Lung (tissue), 11 donors: ENCODE measurements at regions not wholly inside any gene's neighbourhood (a gene's known extent, or its start where the extent isn't known, plus 50 kb on each side); places are given as distances from the start of the nearest gene placed in this dataset.

Source experiments
- ATAC-seq: fragments of 200-7000 bp; cut with Tn5 transposase; one replicate; pipeline ENCODE4 v1.9.1; 2020; ENCODE audit warnings: moderate number of reproducible peaks; ENCODE audit not compliant: insufficient read depth, low FRiP score
- DNase-seq, 3 donors: peaks; one replicate each; pipeline ENCODE4 v3.0.0-alpha.2; 2013 to 2017
- H3K27ac ChIP-seq, 2 donors: one replicate each; pipeline ENCODE4 v1.5.1; 2013; ENCODE audit warnings: mild to moderate bottlenecking in 2 of 2, moderate library complexity in 2 of 2, control low read depth in 1 of 2, inconsistent platforms in 1 of 2, low read depth in 1 of 2, low read length in 1 of 2
- H3K27me3 ChIP-seq, 3 donors: one replicate each; pipeline ENCODE4 v1.5.1; 2013; ENCODE audit warnings: low read length in 2 of 3; ENCODE audit not compliant: control insufficient read depth in 3 of 3, insufficient read depth in 3 of 3
- H3K36me3 ChIP-seq, 4 donors: one replicate each; pipeline ENCODE4 v1.5.1; 2013; ENCODE audit warnings: low read length in 4 of 4, mild to moderate bottlenecking in 1 of 4, moderate library complexity in 1 of 4; ENCODE audit not compliant: control insufficient read depth in 4 of 4, insufficient read depth in 4 of 4
- H3K4me1 ChIP-seq, 5 donors: one replicate each; pipeline ENCODE4 v1.5.1; 2013; ENCODE audit warnings: low read length in 5 of 5, mild to moderate bottlenecking in 2 of 5, moderate library complexity in 1 of 5; ENCODE audit not compliant: control insufficient read depth in 5 of 5, insufficient read depth in 5 of 5
- H3K4me3 ChIP-seq: one replicate; pipeline ENCODE4 v1.5.1; 2013; ENCODE audit warnings: mild to moderate bottlenecking, control low read depth, moderate library complexity
- H3K9ac ChIP-seq, 2 donors: one replicate each; pipeline ENCODE4 v1.5.1; 2013; ENCODE audit warnings: low read length in 2 of 2, control low read depth in 1 of 2; ENCODE audit not compliant: insufficient read depth in 1 of 2
- H3K9me3 ChIP-seq, 4 donors: one replicate each; pipeline ENCODE4 v1.5.1; 2013; ENCODE audit warnings: low read length in 3 of 4, mild to moderate bottlenecking in 1 of 4, moderate library complexity in 1 of 4; ENCODE audit not compliant: control insufficient read depth in 4 of 4, insufficient read depth in 3 of 4
- WGBS, 2 donors: extraction: QIAGEN DNeasy Blood & Tissue Kit; methylation state at CpG; one replicate each; pipeline ENCODE4 v1.1.7; 2013; 5-methylcytosine and 5-hydroxymethylcytosine counted together
- TF ChIP-seq, protein P1 (sequence below): IDR thresholded peaks from 2 replicates; pipeline ENCODE4 v1.5.1; 2012; ENCODE audit warnings: mild to moderate bottlenecking; ENCODE audit errors: control extremely low read depth, extremely low read depth
- donor health status: control.
- donor health status: control.
- donor health status: Bipolar disorder and iron deficiency.
- donor health status: healthy.
- donor health status: DM: yes; HTN: yes; CAD: no.

DNA sequence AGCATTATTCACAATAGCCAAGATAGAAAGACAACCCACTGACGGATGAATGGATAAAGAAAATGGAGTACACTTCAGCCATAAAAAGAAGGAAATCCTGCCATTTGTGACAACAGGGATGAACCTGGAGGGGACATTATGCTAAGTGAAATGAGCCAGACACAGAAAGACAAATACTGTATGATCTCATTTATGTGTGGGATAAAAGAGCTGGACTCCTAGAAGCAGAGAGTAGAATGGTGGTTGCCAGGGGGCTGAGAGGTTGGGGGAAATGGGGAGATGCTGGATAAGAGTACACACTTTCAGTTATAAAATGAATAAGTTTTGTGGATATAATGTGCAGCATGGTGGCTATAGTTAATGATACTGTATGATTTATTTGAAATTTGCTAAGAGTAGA lies 124.4 kb downstream of the SEC23IP start:
- Histone ChIP-seq H3K4me1 (no peaks in the 10 kb centered on the region), H3K9me3 (peaks cover 0 to 1% (median 0%) of the 10 kb centered on the region in 4 donors), H3K27ac (no peak overlapping the region), H3K9ac (no peak overlapping the region), H3K27me3 (peaks cover 0 to 8% (median 0%) of the 10 kb centered on the region in 3 donors), H3K36me3 (no peaks in the 10 kb centered on the region), H3K4me3 (no peak overlapping the region)
- 92 to 97% methylated on average over 1 of the region's 1 CpG for WGBS, 2 donors
- TF ChIP-seq, protein P1, sequence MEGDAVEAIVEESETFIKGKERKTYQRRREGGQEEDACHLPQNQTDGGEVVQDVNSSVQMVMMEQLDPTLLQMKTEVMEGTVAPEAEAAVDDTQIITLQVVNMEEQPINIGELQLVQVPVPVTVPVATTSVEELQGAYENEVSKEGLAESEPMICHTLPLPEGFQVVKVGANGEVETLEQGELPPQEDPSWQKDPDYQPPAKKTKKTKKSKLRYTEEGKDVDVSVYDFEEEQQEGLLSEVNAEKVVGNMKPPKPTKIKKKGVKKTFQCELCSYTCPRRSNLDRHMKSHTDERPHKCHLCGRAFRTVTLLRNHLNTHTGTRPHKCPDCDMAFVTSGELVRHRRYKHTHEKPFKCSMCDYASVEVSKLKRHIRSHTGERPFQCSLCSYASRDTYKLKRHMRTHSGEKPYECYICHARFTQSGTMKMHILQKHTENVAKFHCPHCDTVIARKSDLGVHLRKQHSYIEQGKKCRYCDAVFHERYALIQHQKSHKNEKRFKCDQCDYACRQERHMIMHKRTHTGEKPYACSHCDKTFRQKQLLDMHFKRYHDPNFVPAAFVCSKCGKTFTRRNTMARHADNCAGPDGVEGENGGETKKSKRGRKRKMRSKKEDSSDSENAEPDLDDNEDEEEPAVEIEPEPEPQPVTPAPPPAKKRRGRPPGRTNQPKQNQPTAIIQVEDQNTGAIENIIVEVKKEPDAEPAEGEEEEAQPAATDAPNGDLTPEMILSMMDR, result no peak
- no peak for DNase-seq
- no peak for ATAC-seq

DNA sequence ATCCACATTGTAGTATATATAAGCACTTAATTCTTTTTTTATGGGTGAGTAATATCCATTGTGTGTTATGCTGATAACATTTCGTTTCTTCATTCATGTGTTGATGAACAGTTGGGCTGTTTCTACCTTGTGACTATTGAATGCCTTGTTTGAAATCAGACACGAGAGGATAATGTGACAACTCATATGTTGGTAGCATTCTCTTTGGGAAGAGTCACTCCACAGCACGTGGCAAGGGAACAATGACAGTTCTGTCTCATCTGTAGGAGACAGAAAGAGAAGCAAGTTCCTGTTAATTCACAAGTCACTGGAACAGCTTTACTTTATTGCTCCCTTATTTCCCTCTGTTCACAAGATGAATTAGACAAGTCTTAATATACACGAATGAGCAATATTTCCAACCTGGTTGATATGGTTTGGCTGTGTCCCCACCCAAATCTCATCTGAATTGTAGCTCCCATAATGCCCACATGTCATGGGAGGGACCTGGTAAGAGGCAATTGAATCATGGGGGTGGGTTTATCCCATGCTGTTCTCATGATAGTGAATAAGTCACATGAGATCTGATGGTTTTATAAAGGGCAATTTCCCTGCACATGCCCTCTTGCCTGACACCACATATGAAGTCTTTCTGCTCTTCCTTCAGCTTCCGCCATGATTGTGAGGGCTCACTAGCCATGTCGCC lies 125.3 kb downstream of the SEC23IP start:
- Histone ChIP-seq H3K4me1 (no peaks in the 10 kb centered on the region), H3K27ac (no peak overlapping the region), H3K36me3 (no peaks in the 10 kb centered on the region), H3K4me3 (no peak overlapping the region), H3K9me3 (peaks cover 0 to 1% (median 0%) of the 10 kb centered on the region in 4 donors), H3K27me3 (peaks cover 0 to 8% (median 0%) of the 10 kb centered on the region in 3 donors), H3K9ac (no peak overlapping the region)
- TF ChIP-seq, protein P1, result no peak
- WGBS, 2 donors, result 61 to 75% methylated on average over 6 of the region's 6 CpGs
- DNase-seq (no peak), ATAC-seq (no peak)

DNA sequence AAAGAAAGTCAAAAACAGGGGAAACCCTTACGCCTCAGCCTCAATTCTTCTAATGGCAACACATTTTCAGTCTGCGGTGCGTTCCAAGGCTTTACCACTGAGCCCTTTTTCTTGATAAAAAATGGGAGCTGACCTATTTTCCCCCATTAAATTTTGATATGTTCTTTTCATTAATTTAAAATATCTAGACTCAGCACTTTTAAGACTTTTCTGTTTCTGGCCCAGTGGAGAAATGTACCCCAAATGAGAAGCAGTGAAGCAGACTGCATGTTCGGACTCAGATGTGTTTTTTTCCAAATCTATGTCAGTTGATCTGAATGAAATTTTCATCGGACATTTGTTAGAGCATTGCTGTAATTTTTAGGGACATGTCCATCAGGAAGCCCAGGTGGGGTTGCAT lies 126.2 kb downstream of the SEC23IP start:
- DNase-seq (no peak), ATAC-seq (no peak)
- TF ChIP-seq, protein P1, result no peak
- H3K9ac ChIP-seq, result no peak overlapping the region
- H3K4me1 ChIP-seq, result no peaks in the 10 kb centered on the region
- peaks cover 0 to 1% (median 0%) of the 10 kb centered on the region in 4 donors for H3K9me3 ChIP-seq
- WGBS, 2 donors, result 92 to 94% methylated on average over 5 of the region's 5 CpGs
- peaks cover 0 to 5% (median 0%) of the 10 kb centered on the region in 3 donors for H3K27me3 ChIP-seq
- H3K4me3 ChIP-seq, result no peak overlapping the region
- no peak overlapping the region for H3K27ac ChIP-seq
- H3K36me3 ChIP-seq, result no peaks in the 10 kb centered on the region
